ENCODE measurements at regions not wholly inside any gene's neighbourhood (a gene's known extent, or its start where the extent isn't known, plus 50 kb on each side); places are given as distances from the start of the nearest gene placed in this dataset.

DNA sequence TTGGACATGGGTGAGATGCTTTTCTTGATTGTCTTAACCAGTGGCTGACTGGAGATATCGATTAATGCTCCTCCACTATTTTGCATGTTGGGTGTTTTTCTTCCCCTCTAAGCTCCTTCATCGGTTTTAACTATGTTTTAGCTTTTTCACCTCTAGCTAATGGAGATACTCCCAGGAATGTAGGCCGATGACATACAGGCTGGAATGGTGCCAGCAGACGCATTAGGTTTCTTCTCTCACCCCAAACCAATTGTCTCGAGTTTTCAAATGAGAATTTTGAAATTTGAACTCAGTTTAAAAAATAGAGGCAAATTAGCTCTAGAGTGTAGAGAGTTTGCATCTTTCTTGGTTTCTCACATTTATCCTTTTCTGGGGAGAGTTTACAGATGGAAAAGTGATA lies 247.6 kb downstream of the RPRM start:
- TF ChIP-seq CTCF (IDR thresholded peaks at IDR 0.05) (no peak), POLR2A (IDR thresholded peaks at IDR 0.05) (no peak)
